H9 (cell line): ENCODE measurements at regions not wholly inside any gene's neighbourhood (a gene's known extent, or its start where the extent isn't known, plus 50 kb on each side); places are given as distances from the start of the nearest gene placed in this dataset.

Source experiments
- DNase-seq: peaks from one replicate; pipeline ENCODE4 v3.0.0-alpha.2; 2017
- H2AFZ ChIP-seq: one replicate; pipeline ENCODE4 v1.6.1; 2013; ENCODE audit warnings: mild to moderate bottlenecking, low read length, control low read depth, moderate library complexity
- H2AK5ac ChIP-seq: 2 replicates; pipeline ENCODE4 v1.6.1; 2013; ENCODE audit warnings: low read length, control low read depth, mixed read lengths; ENCODE audit not compliant: insufficient read length
- H2BK120ac ChIP-seq: one replicate; pipeline ENCODE4 v1.6.1; 2013; ENCODE audit warnings: low read depth, mild to moderate bottlenecking, low read length, control low read depth, inconsistent platforms; ENCODE audit not compliant: poor library complexity, severe bottlenecking
- H2BK12ac ChIP-seq: 2 replicates; pipeline ENCODE4 v1.6.1; 2013; ENCODE audit warnings: low read length, control low read depth, mixed read lengths, low read depth; ENCODE audit not compliant: insufficient read length
- H2BK15ac ChIP-seq: 2 replicates; pipeline ENCODE4 v1.6.1; 2013; ENCODE audit warnings: low read depth, low read length, control low read depth
- H2BK20ac ChIP-seq: one replicate; pipeline ENCODE4 v1.6.1; 2013; ENCODE audit warnings: low read depth, mild to moderate bottlenecking, low read length, control low read depth, inconsistent platforms; ENCODE audit not compliant: poor library complexity, severe bottlenecking
- H2BK5ac ChIP-seq: 2 replicates; pipeline ENCODE4 v1.6.1; 2013; ENCODE audit warnings: low read length, control low read depth, mixed read lengths; ENCODE audit not compliant: insufficient read length
- H3K14ac ChIP-seq: 2 replicates; pipeline ENCODE4 v1.6.1; 2013; ENCODE audit warnings: low read length, control low read depth; ENCODE audit not compliant: insufficient read depth
- H3K18ac ChIP-seq: 2 replicates; pipeline ENCODE4 v1.6.1; 2013; ENCODE audit warnings: low read depth, mild to moderate bottlenecking, mixed read lengths, low read length, control low read depth; ENCODE audit not compliant: insufficient read length
- H3K23ac ChIP-seq: 2 replicates; pipeline ENCODE4 v1.6.1; 2013; ENCODE audit warnings: low read length, control low read depth, mixed read lengths, low read depth; ENCODE audit not compliant: insufficient read length
- H3K23me2 ChIP-seq: 2 replicates; pipeline ENCODE4 v1.6.1; 2013; ENCODE audit warnings: low read depth, mild to moderate bottlenecking, mixed read lengths, low read length, control low read depth; ENCODE audit not compliant: insufficient read length, poor library complexity, severe bottlenecking
- H3K27ac ChIP-seq: 2 replicates; pipeline ENCODE4 v1.5.1; 2013; ENCODE audit warnings: low read length, control low read depth, mixed read lengths, low read depth; ENCODE audit not compliant: insufficient read length
- H3K27me3 ChIP-seq: 2 replicates; pipeline ENCODE4 v1.6.1; 2013; ENCODE audit warnings: low read length, control low read depth, inconsistent platforms; ENCODE audit not compliant: insufficient read depth
- H3K4ac ChIP-seq: 2 replicates; pipeline ENCODE4 v1.6.1; 2013; ENCODE audit warnings: low read depth, mild to moderate bottlenecking, control low read depth, inconsistent platforms, low read length, moderate library complexity
- H3K4me1 ChIP-seq: 2 replicates; pipeline ENCODE4 v1.6.1; 2013; ENCODE audit warnings: low read length, control low read depth, inconsistent platforms; ENCODE audit not compliant: insufficient read depth
- H3K4me2 ChIP-seq: 2 replicates; pipeline ENCODE4 v1.6.1; 2013; ENCODE audit warnings: low read length, control low read depth, mixed read lengths; ENCODE audit not compliant: insufficient read length, insufficient read depth
- H3K56ac ChIP-seq: 2 replicates; pipeline ENCODE4 v1.6.1; 2013; ENCODE audit warnings: low read depth, mild to moderate bottlenecking, mixed read lengths, low read length, control low read depth; ENCODE audit not compliant: insufficient read length
- H3K79me1 ChIP-seq: 2 replicates; pipeline ENCODE4 v1.6.1; 2013; ENCODE audit warnings: low read depth, mild to moderate bottlenecking, moderate library complexity, low read length, control low read depth, inconsistent platforms; ENCODE audit not compliant: insufficient read depth, poor library complexity, severe bottlenecking
- H3K79me2 ChIP-seq: 2 replicates; pipeline ENCODE4 v1.6.1; 2013; ENCODE audit warnings: low read length, control low read depth, inconsistent platforms; ENCODE audit not compliant: insufficient read depth
- H3K9ac ChIP-seq: 2 replicates; pipeline ENCODE4 v1.6.1; 2013; ENCODE audit warnings: low read length, control low read depth, mixed read lengths; ENCODE audit not compliant: insufficient read length; ENCODE audit errors: extremely low read depth
- H3K9me3 ChIP-seq: one replicate; pipeline ENCODE4 v1.6.1; 2013; ENCODE audit warnings: low read depth, low read length, inconsistent platforms; ENCODE audit not compliant: control insufficient read depth
- H3T11ph ChIP-seq: one replicate; pipeline ENCODE4 v1.6.1; 2013; ENCODE audit warnings: mild to moderate bottlenecking, low read length, control low read depth, inconsistent platforms
- H4K20me1 ChIP-seq: one replicate; pipeline ENCODE4 v1.6.1; 2013; ENCODE audit not compliant: control insufficient read depth, insufficient read length, insufficient read depth
- H4K5ac ChIP-seq: 2 replicates; pipeline ENCODE4 v1.6.1; 2013; ENCODE audit warnings: low read depth, mild to moderate bottlenecking, mixed read lengths, low read length, control low read depth; ENCODE audit not compliant: insufficient read length
- H4K8ac ChIP-seq: replicated peaks from 2 replicates; pipeline ENCODE4 v1.6.1; 2013; ENCODE audit warnings: low read length, control low read depth, mixed read lengths, low read depth; ENCODE audit not compliant: insufficient read length
- H4K91ac ChIP-seq: 2 replicates; pipeline ENCODE4 v1.6.1; 2013; ENCODE audit warnings: low read depth, mild to moderate bottlenecking, moderate library complexity, mixed read lengths, low read length, control low read depth; ENCODE audit not compliant: insufficient read length
- H3K27ac Mint-ChIP-seq, 3 experiments: 2 replicates in 2 of 3; 3 replicates in 1 of 3; pipeline ENCODE4 v1.8.0; 2020 to 2021; ENCODE audit warnings: mixed read lengths in 3 of 3, mild to moderate bottlenecking in 1 of 3, moderate library complexity in 1 of 3
- H3K27me3 Mint-ChIP-seq: 2 replicates; pipeline ENCODE4 v1.8.0; 2021; ENCODE audit warnings: low read depth, mild to moderate bottlenecking, moderate library complexity, mixed read lengths
- H3K36me3 Mint-ChIP-seq, 3 experiments: 2 replicates in 2 of 3; 3 replicates in 1 of 3; pipeline ENCODE4 v1.8.0; 2020 to 2021; ENCODE audit warnings: low read depth in 3 of 3, mixed read lengths in 3 of 3; ENCODE audit not compliant: insufficient read depth in 1 of 3
- H3K4me1 Mint-ChIP-seq, 2 experiments: 2 replicates each; pipeline ENCODE4 v1.8.0; 2020; ENCODE audit warnings: mixed read lengths in 2 of 2
- H3K4me3 Mint-ChIP-seq, 2 experiments: 2 replicates in 1 of 2; 3 replicates in 1 of 2; pipeline ENCODE4 v1.8.0; 2020 to 2021; ENCODE audit warnings: mild to moderate bottlenecking in 2 of 2, mixed read lengths in 2 of 2, moderate library complexity in 1 of 2
- H3K9me3 Mint-ChIP-seq, 2 experiments: 2 replicates in 1 of 2; 3 replicates in 1 of 2; pipeline ENCODE4 v1.8.0; 2020; ENCODE audit warnings: mild to moderate bottlenecking in 2 of 2, mixed read lengths in 2 of 2, moderate library complexity in 1 of 2
- WGBS: extraction: QIAGEN DNeasy Blood & Tissue Kit; methylation state at CpG from one replicate; pipeline ENCODE4 v1.1.7; 2013; ENCODE audit warnings: missing lambda C conversion rate, low lambda C conversion rate, mixed read lengths; ENCODE audit not compliant: insufficient read length; ENCODE audit errors: extremely low coverage; 5-methylcytosine and 5-hydroxymethylcytosine counted together
- TF ChIP-seq, protein P1 (sequence below): fragments of 200-600 bp; sonication (generic); conservative IDR thresholded peaks from 3 replicates; pipeline ENCODE4 v1.8.0; 2021; ENCODE audit warnings: antibody characterized with exemption, mild to moderate bottlenecking

DNA sequence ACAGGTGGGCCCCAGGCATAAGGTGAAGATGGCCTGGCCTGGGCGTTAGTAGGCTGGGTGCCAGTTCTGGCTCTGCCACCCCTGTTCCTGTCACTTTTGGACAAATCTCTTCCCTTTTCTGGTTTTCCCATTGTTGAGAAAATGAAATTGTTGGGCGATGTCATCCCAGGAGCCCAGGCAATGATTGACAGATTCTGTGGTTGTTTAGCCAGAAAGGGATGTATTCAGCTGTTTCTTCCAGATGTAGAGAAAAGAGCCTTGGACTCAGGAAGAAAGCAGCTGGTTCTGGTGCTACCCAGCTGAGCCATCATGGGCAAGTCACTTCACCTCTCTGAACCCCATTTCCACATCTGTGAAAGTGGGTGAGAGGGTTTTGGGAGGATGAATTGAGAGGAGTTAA lies 60.1 kb upstream of the MRTFB start:
- Histone ChIP-seq H3K14ac (no peak overlapping the region), H2BK15ac (no peak overlapping the region), H3K27ac (no peak overlapping the region), H3K4me2 (no peak overlapping the region), H4K20me1 (no peaks in the 10 kb centered on the region), H3K23me2 (no peaks in the 10 kb centered on the region), H4K8ac (no peak overlapping the region), H3K79me1 (no peaks in the 10 kb centered on the region), H4K5ac (no peak overlapping the region), H3K9ac (no peak overlapping the region), H2BK12ac (no peak overlapping the region), H3K9me3 (no peaks in the 10 kb centered on the region), H2BK5ac (no peak overlapping the region), H3K23ac (no peak overlapping the region), H2AK5ac (no peak overlapping the region), H4K91ac (no peak overlapping the region), H3K27me3 (no peaks in the 10 kb centered on the region), H3K4ac (no peak overlapping the region), H2AFZ (no peak overlapping the region), H3K56ac (no peak overlapping the region), H3T11ph (no peak overlapping the region), H3K4me1 (peaks cover 7% of the 10 kb centered on the region), H3K79me2 (no peaks in the 10 kb centered on the region), H3K18ac (no peak overlapping the region), H2BK120ac (no peak overlapping the region), H2BK20ac (no peak overlapping the region)
- DNase-seq: no peak
- TF ChIP-seq, protein P1, sequence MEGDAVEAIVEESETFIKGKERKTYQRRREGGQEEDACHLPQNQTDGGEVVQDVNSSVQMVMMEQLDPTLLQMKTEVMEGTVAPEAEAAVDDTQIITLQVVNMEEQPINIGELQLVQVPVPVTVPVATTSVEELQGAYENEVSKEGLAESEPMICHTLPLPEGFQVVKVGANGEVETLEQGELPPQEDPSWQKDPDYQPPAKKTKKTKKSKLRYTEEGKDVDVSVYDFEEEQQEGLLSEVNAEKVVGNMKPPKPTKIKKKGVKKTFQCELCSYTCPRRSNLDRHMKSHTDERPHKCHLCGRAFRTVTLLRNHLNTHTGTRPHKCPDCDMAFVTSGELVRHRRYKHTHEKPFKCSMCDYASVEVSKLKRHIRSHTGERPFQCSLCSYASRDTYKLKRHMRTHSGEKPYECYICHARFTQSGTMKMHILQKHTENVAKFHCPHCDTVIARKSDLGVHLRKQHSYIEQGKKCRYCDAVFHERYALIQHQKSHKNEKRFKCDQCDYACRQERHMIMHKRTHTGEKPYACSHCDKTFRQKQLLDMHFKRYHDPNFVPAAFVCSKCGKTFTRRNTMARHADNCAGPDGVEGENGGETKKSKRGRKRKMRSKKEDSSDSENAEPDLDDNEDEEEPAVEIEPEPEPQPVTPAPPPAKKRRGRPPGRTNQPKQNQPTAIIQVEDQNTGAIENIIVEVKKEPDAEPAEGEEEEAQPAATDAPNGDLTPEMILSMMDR: no peak
- no peak overlapping the region for H3K4me3 Mint-ChIP-seq
- H3K27ac Mint-ChIP-seq: no peak overlapping the region
- no peaks in the 10 kb centered on the region for H3K36me3 Mint-ChIP-seq
- peaks cover 27 to 29% of the 10 kb centered on the region in 2 experiments for H3K4me1 Mint-ChIP-seq
- WGBS: no CpG with 5 or more reads among the region's 2 CpGs
- H3K9me3 Mint-ChIP-seq: no peaks in the 10 kb centered on the region; a peak in 1 of 5 replicates
- H3K27me3 Mint-ChIP-seq: no peaks in the 10 kb centered on the region; the same call in none of the 2 replicates
